Body of pancreas (tissue), 4 donors: ENCODE measurements at regions not wholly inside any gene's neighbourhood (a gene's known extent, or its start where the extent isn't known, plus 50 kb on each side); places are given as distances from the start of the nearest gene placed in this dataset.

Source experiments
- ATAC-seq: fragments of 150-250 bp; one replicate; pipeline ENCODE4 v1.9.1; 2016
- DNase-seq, 4 donors: peaks; one replicate each; pipeline ENCODE4 v3.0.0-alpha.2; 2019
- H3K27ac ChIP-seq, 4 donors: fragments of 200-600 bp; sonication (generic); 1 replicate in 3 of 4; 2 replicates in 1 of 4; pipeline versions ENCODE4 v1.5.1 to v1.6.1; 2016 to 2019; ENCODE audit warnings: mild to moderate bottlenecking in 1 of 4, mixed read lengths in 1 of 4, moderate library complexity in 1 of 4
- H3K27me3 ChIP-seq, 2 donors: fragments of 200-600 bp; sonication (generic); one replicate each; pipeline ENCODE4 v1.6.0; 2016; ENCODE audit warnings: mild to moderate bottlenecking in 1 of 2
- H3K36me3 ChIP-seq, 2 donors: fragments of 200-600 bp; sonication (generic); replicated peaks in 1 of 2; 2 replicates each; pipeline ENCODE4 v1.5.1; 2016; ENCODE audit warnings: low read depth in 2 of 2; ENCODE audit not compliant: insufficient read depth in 1 of 2
- H3K4me1 ChIP-seq: fragments of 200-600 bp; sonication (generic); one replicate; pipeline ENCODE4 v1.6.0; 2016
- H3K4me3 ChIP-seq, 2 donors: fragments of 200-600 bp; sonication (generic); 1 replicate in 1 of 2; 2 replicates in 1 of 2; pipeline ENCODE4 v1.5.1; 2016 to 2019
- H3K9me3 ChIP-seq, 3 donors: fragments of 200-600 bp; sonication (generic); 1 replicate in 2 of 3; 2 replicates in 1 of 3; pipeline ENCODE4 v1.5.1; 2016
- POLR2A ChIP-seq, 3 donors: fragments of 450-650 bp; IDR thresholded peaks; one replicate each; pipeline ENCODE4 v1.6.1; 2016; ENCODE audit warnings: antibody characterized with exemption in 3 of 3, mild to moderate bottlenecking in 2 of 3
- WGBS, 2 donors: methylation state at CpG; one replicate each; pipeline ENCODE4 v1.1.5; 2017; 5-methylcytosine and 5-hydroxymethylcytosine counted together
- intact Hi-C: fragments of 100-400 bp; cut with DNase I; formaldehyde crosslinking; loops from one replicate; pipeline ENCODE4 v1.15.1; 2023
- TF ChIP-seq, protein P1 (sequence below), 7 experiments: fragments of 450-650 bp in 4 of 7; fragments of 200-600 bp in 3 of 7; sonication (generic) in 3 of 7; IDR thresholded peaks; one replicate each; pipeline ENCODE4 v1.5.1; 2016 to 2019; ENCODE audit warnings: antibody characterized with exemption in 7 of 7

DNA sequence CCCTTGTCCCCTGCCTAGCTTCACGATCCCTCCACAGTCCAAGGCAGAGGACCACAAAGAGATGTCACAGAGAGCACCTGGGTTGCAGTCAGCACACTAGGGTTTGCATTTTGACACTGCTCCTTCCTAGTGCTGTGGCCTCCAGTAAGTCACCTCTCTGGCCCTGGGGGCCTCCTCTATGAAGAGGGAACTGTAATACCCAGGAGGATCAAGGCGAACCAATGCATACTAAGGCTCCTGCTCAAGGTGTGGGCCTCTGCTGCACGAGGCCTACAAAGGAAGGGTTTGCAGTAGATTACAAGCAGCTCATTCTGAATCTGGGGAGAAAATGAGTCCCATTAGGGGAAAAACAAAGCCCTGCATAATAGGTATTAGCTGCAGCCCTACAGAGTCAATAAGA lies 72.3 kb upstream of the FZD7 start:
- 73 to 90% methylated on average over 3 of the region's 3 CpGs for WGBS, 2 donors
- ATAC-seq = no peak

GRCh38 chr2:201962774-201963562 lies 70.7 kb upstream of the FZD7 start:
- WGBS, 2 donors = 73 to 82% methylated on average over 13 to 14 of the region's 14 CpGs
- ATAC-seq = no peak
- intact Hi-C loops = no loop called here

More for the DNA sequence above, 72.3 kb upstream of the FZD7 start:
- DNase-seq = no peak
- H3K4me1 ChIP-seq = no peaks in the 10 kb centered on the region
- no peak overlapping the region for H3K27ac ChIP-seq
- H3K4me3 ChIP-seq = no peak overlapping the region
- intact Hi-C loops = no loop called here
- TF ChIP-seq, protein P1, sequence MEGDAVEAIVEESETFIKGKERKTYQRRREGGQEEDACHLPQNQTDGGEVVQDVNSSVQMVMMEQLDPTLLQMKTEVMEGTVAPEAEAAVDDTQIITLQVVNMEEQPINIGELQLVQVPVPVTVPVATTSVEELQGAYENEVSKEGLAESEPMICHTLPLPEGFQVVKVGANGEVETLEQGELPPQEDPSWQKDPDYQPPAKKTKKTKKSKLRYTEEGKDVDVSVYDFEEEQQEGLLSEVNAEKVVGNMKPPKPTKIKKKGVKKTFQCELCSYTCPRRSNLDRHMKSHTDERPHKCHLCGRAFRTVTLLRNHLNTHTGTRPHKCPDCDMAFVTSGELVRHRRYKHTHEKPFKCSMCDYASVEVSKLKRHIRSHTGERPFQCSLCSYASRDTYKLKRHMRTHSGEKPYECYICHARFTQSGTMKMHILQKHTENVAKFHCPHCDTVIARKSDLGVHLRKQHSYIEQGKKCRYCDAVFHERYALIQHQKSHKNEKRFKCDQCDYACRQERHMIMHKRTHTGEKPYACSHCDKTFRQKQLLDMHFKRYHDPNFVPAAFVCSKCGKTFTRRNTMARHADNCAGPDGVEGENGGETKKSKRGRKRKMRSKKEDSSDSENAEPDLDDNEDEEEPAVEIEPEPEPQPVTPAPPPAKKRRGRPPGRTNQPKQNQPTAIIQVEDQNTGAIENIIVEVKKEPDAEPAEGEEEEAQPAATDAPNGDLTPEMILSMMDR (IDR thresholded peaks at IDR 0.05) = no peak
- no peak for TF ChIP-seq POLR2A (IDR thresholded peaks at IDR 0.05)
- no peaks in the 10 kb centered on the region for H3K36me3 ChIP-seq
- no peaks in the 10 kb centered on the region for H3K27me3 ChIP-seq
- no peaks in the 10 kb centered on the region for H3K9me3 ChIP-seq

GRCh38 chr2:201964011-201964410 lies 69.6 kb upstream of the FZD7 start:
- Histone ChIP-seq H3K36me3 (no peaks in the 10 kb centered on the region), H3K4me1 (no peaks in the 10 kb centered on the region), H3K9me3 (no peaks in the 10 kb centered on the region), H3K4me3 (no peak overlapping the region), H3K27me3 (no peaks in the 10 kb centered on the region), H3K27ac (no peak overlapping the region)
- intact Hi-C loops = no loop called here
- 79 to 82% methylated on average over 4 of the region's 4 CpGs for WGBS, 2 donors
- TF ChIP-seq, protein P1 (IDR thresholded peaks at IDR 0.05) = no peak
- TF ChIP-seq POLR2A (IDR thresholded peaks at IDR 0.05) = no peak
- DNase-seq (no peak), ATAC-seq (no peak)

More at GRCh38 chr2:201962774-201963562, 70.7 kb upstream of the FZD7 start:
- TF ChIP-seq, protein P1 (IDR thresholded peaks at IDR 0.05) = no peak
- no peak for TF ChIP-seq POLR2A (IDR thresholded peaks at IDR 0.05)
- Histone ChIP-seq H3K4me1 (no peaks in the 10 kb centered on the region), H3K4me3 (no peak overlapping the region), H3K9me3 (no peaks in the 10 kb centered on the region), H3K27ac (no peak overlapping the region), H3K27me3 (no peaks in the 10 kb centered on the region), H3K36me3 (no peaks in the 10 kb centered on the region)
- no peak for DNase-seq

GRCh38 chr2:201964631-201965206 lies 68.9 kb upstream of the FZD7 start:
- ATAC-seq (no peak), DNase-seq (no peak)
- H3K27me3 ChIP-seq = no peaks in the 10 kb centered on the region
- intact Hi-C loops = no loop called here
- no peaks in the 10 kb centered on the region for H3K4me1 ChIP-seq
- no peaks in the 10 kb centered on the region for H3K36me3 ChIP-seq
- no peak overlapping the region for H3K4me3 ChIP-seq
- 74 to 76% methylated on average over 5 to 7 of the region's 7 CpGs for WGBS, 2 donors
- TF ChIP-seq POLR2A (IDR thresholded peaks at IDR 0.05) = no peak
- TF ChIP-seq, protein P1 (IDR thresholded peaks at IDR 0.05) = no peak
- H3K27ac ChIP-seq = no peak overlapping the region
- H3K9me3 ChIP-seq = no peaks in the 10 kb centered on the region
